HG03064 (cell line): ENCODE measurements at regions not wholly inside any gene's neighbourhood (a gene's known extent, or its start where the extent isn't known, plus 50 kb on each side); places are given as distances from the start of the nearest gene placed in this dataset.
A peak's percentile ranks its signal among the peaks of the same experiment; 100 is the strongest.

Experiments
- ATAC-seq: cut with Tn5 transposase; IDR thresholded peaks from one replicate; pipeline ENCODE4 v1.9.1; 2021; ENCODE audit warnings: low read depth; ENCODE audit not compliant: unreplicated experiment

GRCh38 chr4:15130441-15130840, 128.2 kb downstream of the CPEB2 start:
- ATAC-seq = no peak

- no peak for ATAC-seq
Observed at GRCh38 chr4:15131551-15131950, 129.3 kb downstream of the CPEB2 start.

- ATAC-seq = no peak
Observed at GRCh38 chr4:15132739-15133138, 130.5 kb downstream of the CPEB2 start.

- ATAC-seq = no peak
Observed at GRCh38 chr4:15139599-15139998, 137.3 kb downstream of the CPEB2 start.

GRCh38 chr4:15142201-15142600, 139.9 kb downstream of the CPEB2 start:
- ATAC-seq = no peak

GRCh38 chr4:15143551-15143950, 141.3 kb downstream of the CPEB2 start:
- no peak for ATAC-seq

GRCh38 chr4:15144249-15144966, 142.1 kb downstream of the CPEB2 start:
- no peak for ATAC-seq

- ATAC-seq = no peak
Observed at GRCh38 chr4:15144967-15145295, 142.7 kb downstream of the CPEB2 start.

GRCh38 chr4:15145709-15146108, 143.4 kb downstream of the CPEB2 start:
- no peak for ATAC-seq

- ATAC-seq = no peak
Observed at GRCh38 chr4:15147714-15148113, 145.4 kb downstream of the CPEB2 start.

- no peak for ATAC-seq
Observed at GRCh38 chr4:15148199-15148598, 145.9 kb downstream of the CPEB2 start.

- no peak for ATAC-seq
Observed at GRCh38 chr4:15148691-15149090, 146.4 kb downstream of the CPEB2 start.

- peak; percentile 61 for ATAC-seq
Observed at GRCh38 chr4:15149234-15149838, 147.1 kb downstream of the CPEB2 start.

GRCh38 chr4:15149839-15150592, 147.7 kb downstream of the CPEB2 start:
- peak; percentile 79 for ATAC-seq

- ATAC-seq = no peak
Observed at GRCh38 chr4:15150631-15151030, 148.3 kb downstream of the CPEB2 start.

GRCh38 chr4:15151033-15151432, 148.8 kb downstream of the CPEB2 start:
- no peak for ATAC-seq

GRCh38 chr4:15153662-15154061, 151.4 kb downstream of the CPEB2 start:
- ATAC-seq = no peak

GRCh38 chr4:15158406-15159091, 156.3 kb downstream of the CPEB2 start:
- no peak for ATAC-seq

- ATAC-seq = no peak
Observed at GRCh38 chr4:15159477-15160019, 157.3 kb downstream of the CPEB2 start.

- no peak for ATAC-seq
Observed at GRCh38 chr4:15161439-15161838, 159.2 kb downstream of the CPEB2 start.

- no peak for ATAC-seq
Observed at GRCh38 chr4:15162046-15162445, 159.8 kb downstream of the CPEB2 start.
